NCI-H2196 (cell line): ENCODE measurements at regions not wholly inside any gene's neighbourhood (a gene's known extent, or its start where the extent isn't known, plus 50 kb on each side); places are given as distances from the start of the nearest gene placed in this dataset.

Experiments
- DNase-seq: peaks from one replicate; lab custom pipeline; 2025; ENCODE audit not compliant: unreplicated experiment; lab: John Stamatoyannopoulos, UW

DNA sequence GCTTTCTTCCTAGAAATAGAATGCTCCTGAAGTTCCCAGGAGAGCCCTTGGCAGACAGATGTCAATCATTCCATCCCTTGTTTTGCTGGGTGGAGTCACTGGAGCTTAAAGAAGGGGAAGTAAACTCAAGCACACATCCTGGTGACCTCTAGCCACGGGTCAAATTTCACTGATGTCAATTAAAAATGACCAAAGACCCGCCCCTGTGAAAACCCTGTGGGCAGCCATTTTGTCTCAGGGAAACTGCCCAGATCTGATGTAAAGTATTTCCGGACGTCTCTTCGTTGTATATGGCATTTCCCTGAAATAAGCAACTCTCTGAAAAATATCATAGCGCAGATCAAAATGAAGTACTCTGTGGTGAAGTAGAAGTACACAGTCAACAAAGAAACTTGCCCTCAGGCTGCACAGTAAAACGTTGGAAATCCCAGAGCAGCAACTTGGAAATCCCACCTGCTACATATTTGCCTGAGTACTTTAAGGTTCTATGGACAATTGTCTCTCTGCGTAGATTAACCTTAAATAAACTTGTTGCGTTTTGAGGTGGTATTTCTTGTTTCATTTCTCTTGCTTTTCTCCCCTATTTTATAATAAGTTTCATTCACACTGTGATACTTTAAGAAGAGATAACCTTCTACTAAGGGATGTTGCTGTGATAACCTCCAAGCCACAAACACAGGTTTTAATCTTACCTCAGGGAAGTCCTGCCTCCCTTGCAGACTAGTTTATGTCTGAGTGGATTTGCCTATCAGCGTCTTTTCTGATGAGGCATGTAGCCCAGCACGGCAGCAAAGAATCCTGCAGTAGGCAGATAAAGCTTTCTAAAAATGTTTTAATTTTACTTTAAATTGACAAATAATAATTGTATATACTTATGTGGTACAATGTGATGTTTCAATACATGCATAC lies 60.9 kb upstream of the PIP5K1B start:
- no peak for DNase-seq

DNA sequence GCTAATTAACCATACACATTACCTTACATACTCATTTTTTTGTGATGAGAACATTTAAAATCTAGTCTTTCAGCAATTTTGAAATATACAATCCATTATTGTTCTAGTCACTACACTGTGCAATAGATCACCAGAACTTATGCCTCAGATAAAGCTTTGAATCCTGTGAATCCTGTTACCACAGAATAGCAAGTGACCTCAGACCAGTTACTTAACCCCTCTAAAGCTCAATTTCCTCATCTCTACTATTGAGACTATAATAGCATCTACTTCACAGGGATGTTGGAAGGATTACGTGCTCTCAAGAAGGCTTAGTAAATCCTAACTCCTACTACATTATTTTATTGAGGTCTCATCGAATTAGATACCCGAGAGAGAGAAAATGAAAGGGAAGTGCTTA lies 60.2 kb upstream of the PIP5K1B start:
- DNase-seq: no peak

DNA sequence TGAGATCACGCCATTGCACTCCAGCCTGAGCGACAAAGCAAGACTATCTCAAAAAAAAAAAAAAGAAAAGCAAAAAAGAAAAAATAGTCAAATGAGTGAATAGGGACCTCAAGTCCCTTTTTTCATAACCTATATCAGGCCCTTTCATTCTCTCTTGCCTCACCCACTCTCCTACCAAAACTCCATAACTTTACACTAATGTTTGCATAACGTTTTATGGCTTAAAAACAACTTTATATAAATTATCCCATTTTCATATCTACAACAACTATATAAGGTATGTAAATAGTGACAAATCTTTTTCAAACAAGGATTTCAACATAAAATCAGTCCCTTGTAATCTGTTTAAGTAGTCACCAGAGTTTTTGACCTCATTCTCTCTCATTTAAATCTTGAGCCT lies 56.9 kb upstream of the PIP5K1B start:
- DNase-seq: no peak

DNA sequence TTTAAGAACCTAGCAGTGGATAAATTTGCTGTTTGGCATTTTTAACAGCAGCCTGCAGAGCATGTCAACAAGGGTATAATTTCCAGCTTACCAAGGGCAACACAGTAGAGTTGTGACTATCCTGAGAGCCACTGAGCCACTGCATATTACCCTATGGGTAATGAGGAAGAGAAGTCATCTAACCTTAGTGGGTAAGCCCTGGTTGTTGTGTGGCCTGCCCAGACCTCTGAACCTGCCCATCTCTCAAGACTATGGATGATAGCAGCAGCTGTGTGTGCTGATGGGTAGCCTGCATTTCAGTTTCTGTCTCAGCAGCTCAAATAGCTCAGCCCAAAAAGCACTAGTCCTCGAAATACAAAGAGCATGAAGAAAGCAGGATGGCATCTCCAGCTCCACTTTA lies 56.1 kb upstream of the PIP5K1B start:
- no peak for DNase-seq

DNA sequence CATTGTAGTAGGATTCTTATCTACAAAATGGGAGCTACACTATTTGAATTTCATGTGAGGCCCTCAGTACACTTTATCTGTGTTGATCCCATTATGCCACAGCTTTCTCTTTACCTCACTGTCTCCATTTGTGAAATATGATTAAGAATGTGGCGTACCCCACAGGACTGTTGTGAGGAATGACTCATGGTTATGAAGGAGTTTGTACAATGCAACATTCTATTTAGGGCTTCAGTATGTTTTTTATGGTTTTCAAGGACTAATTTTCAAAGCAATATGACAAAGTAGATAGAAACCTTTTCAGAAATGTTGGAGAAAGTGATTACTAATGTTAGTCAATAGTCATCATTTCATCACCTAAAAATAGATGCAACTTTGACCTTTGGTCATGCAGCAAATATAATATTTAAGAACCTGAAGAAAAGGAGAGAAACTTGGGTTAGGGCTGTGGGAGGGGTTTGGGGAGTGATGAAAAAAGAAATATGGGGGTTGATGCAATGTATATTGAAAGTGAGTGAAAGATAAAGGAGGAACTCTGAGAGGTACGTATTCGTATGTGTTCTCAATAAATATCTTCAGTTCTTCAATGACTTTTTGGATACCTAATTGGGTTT lies 53.7 kb upstream of the PIP5K1B start:
- DNase-seq: no peak

DNA sequence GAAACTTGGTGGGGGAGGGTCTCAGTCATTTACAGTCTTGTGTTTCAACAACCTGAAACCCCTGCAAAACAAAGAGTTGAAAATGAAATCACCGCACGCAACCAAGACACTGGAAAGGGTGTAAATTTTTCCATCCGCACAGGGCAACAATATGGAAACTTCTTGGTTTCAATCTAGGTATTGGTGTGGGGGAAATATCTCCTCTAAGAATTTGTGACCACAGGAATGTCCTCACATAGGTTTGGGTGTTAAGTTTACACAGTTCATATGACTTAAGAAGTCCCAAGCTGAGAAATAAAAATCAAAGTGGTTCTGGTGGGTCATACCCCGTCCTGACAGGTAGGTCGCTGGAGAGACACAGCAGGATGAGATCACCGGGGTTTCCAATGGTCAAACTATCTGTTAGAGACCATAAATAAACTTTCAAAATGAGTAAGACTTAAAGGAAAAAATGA lies 51.9 kb upstream of the PIP5K1B start:
- DNase-seq: no peak

DNA sequence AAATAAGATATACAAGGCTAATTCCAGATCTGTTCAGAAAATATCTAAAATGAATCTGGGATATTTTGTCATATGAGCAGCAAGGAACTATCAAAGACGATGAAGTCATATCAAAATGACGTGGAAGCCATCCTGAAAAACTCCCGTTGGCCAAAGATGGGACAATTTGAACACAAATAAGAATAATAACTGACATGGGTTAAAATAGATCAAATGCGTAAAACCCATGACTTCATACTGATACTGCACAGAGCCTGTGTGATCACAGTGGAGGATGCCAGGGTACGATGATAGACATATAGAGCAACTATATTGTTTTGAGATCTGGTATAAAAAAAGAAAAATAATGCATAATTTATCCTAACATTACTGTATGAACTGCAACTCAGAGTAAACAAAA lies 51.0 kb upstream of the PIP5K1B start:
- DNase-seq: no peak
